HG02973 (cell line): ENCODE measurements at regions not wholly inside any gene's neighbourhood (a gene's known extent, or its start where the extent isn't known, plus 50 kb on each side); places are given as distances from the start of the nearest gene placed in this dataset.

Experiments used
- ATAC-seq: cut with Tn5 transposase; IDR thresholded peaks from one replicate; pipeline ENCODE4 v1.9.1; 2021; ENCODE audit warnings: moderate library complexity; ENCODE audit not compliant: unreplicated experiment

GRCh38 chr11:127063241-127063640 is 62.7 kb upstream of the KIRREL3 start:
- ATAC-seq = no peak

GRCh38 chr11:127061947-127062346 is 61.4 kb upstream of the KIRREL3 start:
- no peak for ATAC-seq

- ATAC-seq = no peak
These were observed 59.2 kb upstream of the KIRREL3 start for GRCh38 chr11:127059750-127060149.

GRCh38 chr11:127059286-127059685 is 58.7 kb upstream of the KIRREL3 start:
- ATAC-seq = no peak

- ATAC-seq = no peak
These were observed 58.0 kb upstream of the KIRREL3 start for GRCh38 chr11:127058524-127058923.

- ATAC-seq = no peak
These were observed 56.6 kb upstream of the KIRREL3 start for GRCh38 chr11:127057126-127057525.

GRCh38 chr11:127056338-127056971 is 55.9 kb upstream of the KIRREL3 start:
- ATAC-seq = no peak

GRCh38 chr11:127055236-127055635 is 54.7 kb upstream of the KIRREL3 start:
- no peak for ATAC-seq

GRCh38 chr11:127054153-127054552 is 53.6 kb upstream of the KIRREL3 start:
- ATAC-seq = no peak

GRCh38 chr11:127052404-127052803 is 51.8 kb upstream of the KIRREL3 start:
- ATAC-seq = no peak
